ENCODE measurements at regions not wholly inside any gene's neighbourhood (a gene's known extent, or its start where the extent isn't known, plus 50 kb on each side); places are given as distances from the start of the nearest gene placed in this dataset.
"Not testable (repeated sequence)": the region's sequence is repeated elsewhere in the genome, so short reads cannot be mapped to it uniquely, and the experiment has no call there.

- ATAC-seq = no peak
Observed at GRCh38 chr9:19634881-19635280, 154.0 kb downstream of the SLC24A2 start.

GRCh38 chr9:19631181-19631580, 157.7 kb downstream of the SLC24A2 start:
- H3K4me3 Mint-ChIP-seq = no peak overlapping the region
- DNase-seq (no peak), ATAC-seq (no peak)
- no peaks in the 10 kb centered on the region for H3K9me3 Mint-ChIP-seq
- peaks cover 6% of the 10 kb centered on the region for H3K27me3 Mint-ChIP-seq
- no peaks in the 10 kb centered on the region for H3K4me1 Mint-ChIP-seq
- no peak overlapping the region for H3K27ac Mint-ChIP-seq

More at GRCh38 chr9:19634881-19635280, 154.0 kb downstream of the SLC24A2 start:
- no peaks in the 10 kb centered on the region for H3K4me1 Mint-ChIP-seq
- no peaks in the 10 kb centered on the region for H3K9me3 Mint-ChIP-seq
- H3K27ac Mint-ChIP-seq = no peak overlapping the region
- H3K4me3 Mint-ChIP-seq = no peak overlapping the region
- no peaks in the 10 kb centered on the region for H3K27me3 Mint-ChIP-seq
- DNase-seq = no peak

- Mint-ChIP-seq H3K9me3 (no peaks in the 10 kb centered on the region), H3K4me1 (no peaks in the 10 kb centered on the region), H3K4me3 (no peak overlapping the region), H3K27me3 (peaks cover 6% of the 10 kb centered on the region), H3K27ac (no peak overlapping the region)
- DNase-seq (no peak), ATAC-seq (no peak)
Observed at GRCh38 chr9:19630760-19631159, 158.1 kb downstream of the SLC24A2 start.

GRCh38 chr9:19629488-19629887, 159.3 kb downstream of the SLC24A2 start:
- no peak overlapping the region for H3K27ac Mint-ChIP-seq
- no peak overlapping the region for H3K4me3 Mint-ChIP-seq
- H3K9me3 Mint-ChIP-seq = no peaks in the 10 kb centered on the region
- no peaks in the 10 kb centered on the region for H3K4me1 Mint-ChIP-seq
- peaks cover 6% of the 10 kb centered on the region for H3K27me3 Mint-ChIP-seq
- no peak for DNase-seq
- ATAC-seq = no peak

GRCh38 chr9:19625426-19625825, 163.4 kb downstream of the SLC24A2 start:
- H3K27me3 Mint-ChIP-seq = peaks cover 15% of the 10 kb centered on the region
- H3K9me3 Mint-ChIP-seq, H3K4me3 Mint-ChIP-seq, H3K4me1 Mint-ChIP-seq, DNase-seq, ATAC-seq, H3K27ac Mint-ChIP-seq: not testable (repeated sequence)

GRCh38 chr9:19624519-19624918, 164.3 kb downstream of the SLC24A2 start:
- Mint-ChIP-seq H3K4me1 (no peaks in the 10 kb centered on the region), H3K9me3 (no peaks in the 10 kb centered on the region), H3K27me3 (peaks cover 14% of the 10 kb centered on the region), H3K27ac (no peak overlapping the region), H3K4me3 (no peak overlapping the region)
- DNase-seq (no peak), ATAC-seq (no peak)

GRCh38 chr9:19623941-19624340, 164.9 kb downstream of the SLC24A2 start:
- no peak for ATAC-seq
- DNase-seq = no peak
- no peak overlapping the region for H3K27ac Mint-ChIP-seq
- no peaks in the 10 kb centered on the region for H3K9me3 Mint-ChIP-seq
- H3K4me1 Mint-ChIP-seq = no peaks in the 10 kb centered on the region
- H3K27me3 Mint-ChIP-seq = peaks cover 16% of the 10 kb centered on the region
- no peak overlapping the region for H3K4me3 Mint-ChIP-seq

- peaks cover 19% of the 10 kb centered on the region for H3K27me3 Mint-ChIP-seq
- DNase-seq = no peak
- ATAC-seq = no peak
Observed at GRCh38 chr9:19620326-19620725, 168.5 kb downstream of the SLC24A2 start.

GRCh38 chr9:19619221-19619620, 169.6 kb downstream of the SLC24A2 start:
- Mint-ChIP-seq H3K27ac (no peak overlapping the region), H3K9me3 (no peaks in the 10 kb centered on the region), H3K4me3 (no peak overlapping the region), H3K27me3 (peaks cover 19% of the 10 kb centered on the region), H3K4me1 (no peaks in the 10 kb centered on the region)
- DNase-seq = no peak
- no peak for ATAC-seq

More at GRCh38 chr9:19620326-19620725, 168.5 kb downstream of the SLC24A2 start:
- Mint-ChIP-seq H3K9me3 (no peaks in the 10 kb centered on the region), H3K4me3 (no peak overlapping the region), H3K27ac (no peak overlapping the region), H3K4me1 (no peaks in the 10 kb centered on the region)

- ATAC-seq (no peak), DNase-seq (no peak)
- no peak overlapping the region for H3K27ac Mint-ChIP-seq
- H3K27me3 Mint-ChIP-seq = peaks cover 19% of the 10 kb centered on the region
- H3K4me3 Mint-ChIP-seq = no peak overlapping the region
- H3K9me3 Mint-ChIP-seq = no peaks in the 10 kb centered on the region
- H3K4me1 Mint-ChIP-seq = no peaks in the 10 kb centered on the region
Observed at GRCh38 chr9:19618816-19619215, 170.0 kb downstream of the SLC24A2 start.

- no peak overlapping the region for H3K27ac Mint-ChIP-seq
- DNase-seq = no peak
- ATAC-seq = no peak
- H3K4me3 Mint-ChIP-seq = no peak overlapping the region
- H3K9me3 Mint-ChIP-seq = no peaks in the 10 kb centered on the region
- no peaks in the 10 kb centered on the region for H3K4me1 Mint-ChIP-seq
- peaks cover 26% of the 10 kb centered on the region for H3K27me3 Mint-ChIP-seq
Observed at GRCh38 chr9:19615036-19615624, 173.7 kb downstream of the SLC24A2 start.

GRCh38 chr9:19614294-19614693, 174.5 kb downstream of the SLC24A2 start:
- H3K27me3 Mint-ChIP-seq = peaks cover 31% of the 10 kb centered on the region
- no peak for ATAC-seq
- no peaks in the 10 kb centered on the region for H3K9me3 Mint-ChIP-seq
- H3K4me1 Mint-ChIP-seq = no peaks in the 10 kb centered on the region
- no peak overlapping the region for H3K4me3 Mint-ChIP-seq
- DNase-seq = no peak
- H3K27ac Mint-ChIP-seq = no peak overlapping the region

- H3K4me1 Mint-ChIP-seq = no peaks in the 10 kb centered on the region
- H3K27ac Mint-ChIP-seq = no peak overlapping the region
- no peak for DNase-seq
- peaks cover 18% of the 10 kb centered on the region for H3K27me3 Mint-ChIP-seq
- ATAC-seq = no peak
- H3K4me3 Mint-ChIP-seq = no peak overlapping the region
- H3K9me3 Mint-ChIP-seq = peaks cover 4 to 13% of the 10 kb centered on the region in 2 donors
Observed at GRCh38 chr9:19600538-19600937, 188.3 kb downstream of the SLC24A2 start.

- no peak for ATAC-seq
- H3K9me3 Mint-ChIP-seq = peaks cover 4 to 13% of the 10 kb centered on the region in 2 donors
- H3K27me3 Mint-ChIP-seq = peaks cover 22% of the 10 kb centered on the region
- H3K4me1 Mint-ChIP-seq = no peaks in the 10 kb centered on the region
- H3K4me3 Mint-ChIP-seq = no peak overlapping the region
- H3K27ac Mint-ChIP-seq = no peak overlapping the region
- no peak for DNase-seq
Observed at GRCh38 chr9:19598722-19599121, 189.9 kb downstream of the ACER2 start.

GRCh38 chr9:19597176-19597575, 188.4 kb downstream of the ACER2 start:
- no peaks in the 10 kb centered on the region for H3K4me1 Mint-ChIP-seq

GRCh38 chr9:19595003-19595402, 186.2 kb downstream of the ACER2 start:
- H3K27ac Mint-ChIP-seq = no peak overlapping the region
- peaks cover 18% of the 10 kb centered on the region for H3K27me3 Mint-ChIP-seq
- no peaks in the 10 kb centered on the region for H3K4me1 Mint-ChIP-seq
- no peak overlapping the region for H3K4me3 Mint-ChIP-seq
- peaks cover 6 to 8% of the 10 kb centered on the region in 2 donors for H3K9me3 Mint-ChIP-seq
- ATAC-seq (no peak), DNase-seq (no peak)

More at GRCh38 chr9:19597176-19597575, 188.4 kb downstream of the ACER2 start:
- no peak overlapping the region for H3K4me3 Mint-ChIP-seq
- no peak overlapping the region for H3K27ac Mint-ChIP-seq
- DNase-seq (no peak), ATAC-seq (no peak)
- H3K9me3 Mint-ChIP-seq = peaks cover 4 to 13% of the 10 kb centered on the region in 2 donors
- H3K27me3 Mint-ChIP-seq = peaks cover 15% of the 10 kb centered on the region

- H3K27ac Mint-ChIP-seq = no peak overlapping the region
Observed at GRCh38 chr9:19587678-19588077, 178.9 kb downstream of the ACER2 start.

More at GRCh38 chr9:19587678-19588077, 178.9 kb downstream of the ACER2 start:
- Mint-ChIP-seq H3K27me3 (peaks cover 10% of the 10 kb centered on the region), H3K4me3 (no peak overlapping the region), H3K4me1 (no peaks in the 10 kb centered on the region), H3K9me3 (peaks cover 0 to 5% of the 10 kb centered on the region in 2 donors)
- ATAC-seq = no peak
- DNase-seq = no peak

Data from stimulated activated naive CD8-positive, alpha-beta T cell treated with anti-CD3 and anti-CD28 coated beads, Interleukin-15, amount 100 ng/mL, for 72 hours (primary cell).